ENCODE measurements at regions not wholly inside any gene's neighbourhood (a gene's known extent, or its start where the extent isn't known, plus 50 kb on each side); places are given as distances from the start of the nearest gene placed in this dataset.

GRCh38 chr5:4831325-4831724 lies 308.8 kb upstream of the ADAMTS16 start:
- no peak for TF ChIP-seq CTCF (conservative IDR thresholded peaks at IDR 0.05; ENCODE audit: low read depth in 2 of 2)
- TF ChIP-seq CREB1 (CRISPR knock-in tag; IDR thresholded peaks at IDR 0.05; ENCODE audit: low read depth): no peak
- TF ChIP-seq EZH2phosphoT487 (IDR thresholded peaks at IDR 0.05; ENCODE audit: unreplicated experiment): no peak

Measured in GM23338 (cell line).